Thoracic aorta (tissue), 2 donors: ENCODE measurements at regions not wholly inside any gene's neighbourhood (a gene's known extent, or its start where the extent isn't known, plus 50 kb on each side); places are given as distances from the start of the nearest gene placed in this dataset.

Experiments used
- ATAC-seq: fragments of 150-250 bp; one replicate; pipeline ENCODE4 v1.8.0; 2017; ENCODE audit warnings: low read depth; ENCODE audit not compliant: insufficient number of reproducible peaks, low FRiP score
- DNase-seq: peaks from one replicate; pipeline ENCODE4 v3.0.0-alpha.2; 2020; ENCODE audit warnings: low spot score
- H3K27ac ChIP-seq, 2 donors: fragments of 200-600 bp; sonication (generic); 1 replicate in 1 of 2; 2 replicates in 1 of 2; pipeline ENCODE4 v1.5.1; 2016; ENCODE audit warnings: mild to moderate bottlenecking in 2 of 2, moderate library complexity in 2 of 2
- H3K27me3 ChIP-seq: fragments of 200-600 bp; sonication (generic); replicated peaks from 2 replicates; pipeline ENCODE4 v1.6.0; 2016; ENCODE audit warnings: mild to moderate bottlenecking; ENCODE audit not compliant: insufficient read depth
- H3K36me3 ChIP-seq: fragments of 200-600 bp; sonication (generic); one replicate; pipeline ENCODE4 v1.5.1; 2016
- H3K4me1 ChIP-seq, 2 donors: fragments of 200-600 bp; sonication (generic); 1 replicate in 1 of 2; 2 replicates in 1 of 2; pipeline versions ENCODE4 v1.5.1 to v1.6.0; 2016; ENCODE audit warnings: low read depth in 2 of 2, mild to moderate bottlenecking in 1 of 2; ENCODE audit not compliant: control insufficient read depth in 1 of 2
- H3K4me3 ChIP-seq: fragments of 200-600 bp; sonication (generic); 2 replicates; pipeline ENCODE4 v1.5.1; 2016; ENCODE audit warnings: mild to moderate bottlenecking
- H3K9me3 ChIP-seq: fragments of 200-600 bp; sonication (generic); 2 replicates; pipeline ENCODE4 v1.5.1; 2016
- TF ChIP-seq, protein P1 (sequence below): fragments of 200-600 bp; sonication (generic); IDR thresholded peaks from one replicate; pipeline ENCODE4 v1.5.1; 2019; ENCODE audit warnings: antibody characterized with exemption

DNA sequence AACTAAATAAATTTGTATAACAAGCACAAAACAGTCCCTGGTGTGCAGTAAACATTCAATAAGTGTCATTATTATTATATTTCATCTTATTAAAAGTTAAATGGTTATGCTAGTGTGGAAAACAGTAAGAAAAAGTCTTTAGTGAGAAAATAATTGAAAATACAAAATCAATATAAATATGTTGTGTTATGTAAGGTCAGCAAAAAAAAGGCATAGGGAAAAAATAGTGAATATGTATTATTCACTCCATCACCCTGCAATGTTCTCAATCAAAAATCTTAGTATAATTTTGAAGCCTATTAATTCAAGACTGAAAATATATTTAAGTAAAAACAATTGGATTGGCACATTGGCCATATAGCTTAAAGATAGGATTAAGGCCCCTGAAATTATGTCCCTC lies 63.3 kb upstream of the KCNMB2 start:
- no peaks in the 10 kb centered on the region for H3K27me3 ChIP-seq
- no peaks in the 10 kb centered on the region for H3K9me3 ChIP-seq
- no peaks in the 10 kb centered on the region for H3K4me1 ChIP-seq
- no peak overlapping the region for H3K4me3 ChIP-seq
- no peaks in the 10 kb centered on the region for H3K36me3 ChIP-seq
- no peak for ATAC-seq
- DNase-seq: no peak
- H3K27ac ChIP-seq: no peak overlapping the region
- TF ChIP-seq, protein P1, sequence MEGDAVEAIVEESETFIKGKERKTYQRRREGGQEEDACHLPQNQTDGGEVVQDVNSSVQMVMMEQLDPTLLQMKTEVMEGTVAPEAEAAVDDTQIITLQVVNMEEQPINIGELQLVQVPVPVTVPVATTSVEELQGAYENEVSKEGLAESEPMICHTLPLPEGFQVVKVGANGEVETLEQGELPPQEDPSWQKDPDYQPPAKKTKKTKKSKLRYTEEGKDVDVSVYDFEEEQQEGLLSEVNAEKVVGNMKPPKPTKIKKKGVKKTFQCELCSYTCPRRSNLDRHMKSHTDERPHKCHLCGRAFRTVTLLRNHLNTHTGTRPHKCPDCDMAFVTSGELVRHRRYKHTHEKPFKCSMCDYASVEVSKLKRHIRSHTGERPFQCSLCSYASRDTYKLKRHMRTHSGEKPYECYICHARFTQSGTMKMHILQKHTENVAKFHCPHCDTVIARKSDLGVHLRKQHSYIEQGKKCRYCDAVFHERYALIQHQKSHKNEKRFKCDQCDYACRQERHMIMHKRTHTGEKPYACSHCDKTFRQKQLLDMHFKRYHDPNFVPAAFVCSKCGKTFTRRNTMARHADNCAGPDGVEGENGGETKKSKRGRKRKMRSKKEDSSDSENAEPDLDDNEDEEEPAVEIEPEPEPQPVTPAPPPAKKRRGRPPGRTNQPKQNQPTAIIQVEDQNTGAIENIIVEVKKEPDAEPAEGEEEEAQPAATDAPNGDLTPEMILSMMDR: no peak

DNA sequence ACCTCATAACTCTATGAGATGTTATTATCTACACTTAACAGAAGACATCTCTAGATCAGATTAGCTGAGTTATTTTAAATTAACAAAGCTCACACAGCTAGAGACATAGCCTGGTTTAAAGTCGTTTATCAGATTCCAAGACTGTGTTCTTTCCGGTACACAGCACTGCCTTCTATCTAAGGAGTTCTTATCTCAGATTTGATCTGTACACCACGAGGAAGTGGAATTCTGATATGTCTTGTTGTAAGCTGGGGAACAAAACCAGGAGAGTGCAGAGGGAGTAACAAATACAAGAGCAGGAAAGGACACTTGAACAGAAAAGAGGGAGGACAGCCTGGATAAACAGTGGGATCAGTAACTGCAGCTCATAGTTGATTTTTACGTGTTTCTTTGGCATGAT lies 61.7 kb upstream of the KCNMB2 start:
- Histone ChIP-seq H3K4me3 (no peak overlapping the region), H3K27me3 (no peaks in the 10 kb centered on the region), H3K27ac (no peak overlapping the region), H3K36me3 (no peaks in the 10 kb centered on the region), H3K9me3 (no peaks in the 10 kb centered on the region), H3K4me1 (no peaks in the 10 kb centered on the region)
- DNase-seq (no peak), ATAC-seq (no peak)
- TF ChIP-seq, protein P1: no peak

DNA sequence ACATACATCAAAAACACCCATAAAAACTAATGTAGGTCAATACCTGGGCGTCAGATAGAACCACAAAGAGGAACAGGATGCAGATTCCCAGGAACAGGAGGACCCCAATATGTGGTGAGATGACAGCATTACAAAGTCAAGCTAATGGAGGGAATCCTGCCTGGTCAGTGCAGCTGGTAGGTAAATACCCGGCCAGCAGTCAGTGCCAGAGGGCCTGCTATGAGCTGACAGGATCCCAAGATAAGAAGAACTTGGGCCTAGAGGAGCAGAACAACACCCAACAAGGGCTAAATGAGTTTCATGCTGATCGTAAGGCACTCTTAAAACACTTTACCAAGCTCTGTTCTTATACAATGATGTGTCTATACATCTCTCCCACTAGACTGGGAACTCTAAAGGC lies 61.2 kb upstream of the KCNMB2 start:
- no peaks in the 10 kb centered on the region for H3K9me3 ChIP-seq
- H3K27ac ChIP-seq: no peak overlapping the region
- no peak for ATAC-seq
- no peaks in the 10 kb centered on the region for H3K4me1 ChIP-seq
- TF ChIP-seq, protein P1: no peak
- H3K36me3 ChIP-seq: no peaks in the 10 kb centered on the region
- no peak overlapping the region for H3K4me3 ChIP-seq
- DNase-seq: no peak
- H3K27me3 ChIP-seq: no peaks in the 10 kb centered on the region

DNA sequence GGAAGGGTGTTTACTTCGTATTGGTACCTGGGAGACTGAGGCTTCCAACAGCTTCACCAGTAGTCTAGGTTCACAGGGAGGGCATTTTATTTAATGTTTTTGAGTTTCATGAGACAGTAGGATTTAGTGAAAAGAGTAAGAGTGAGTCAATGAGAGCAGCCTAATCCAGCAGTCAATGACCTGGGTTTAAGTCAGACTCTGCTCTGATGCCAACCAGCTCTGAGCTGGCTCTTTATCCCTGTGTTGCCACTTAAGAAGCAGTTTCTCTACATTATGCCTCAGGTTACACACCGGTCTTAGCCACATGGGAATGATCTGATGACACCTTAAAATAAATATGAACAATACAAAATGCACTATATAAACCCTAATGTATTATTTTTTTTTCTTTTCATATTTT lies 59.4 kb upstream of the KCNMB2 start:
- H3K4me1 ChIP-seq: no peaks in the 10 kb centered on the region
- H3K27me3 ChIP-seq: no peaks in the 10 kb centered on the region
- DNase-seq: no peak
- no peak overlapping the region for H3K4me3 ChIP-seq
- ATAC-seq: no peak
- TF ChIP-seq, protein P1: no peak
- no peak overlapping the region for H3K27ac ChIP-seq
- no peaks in the 10 kb centered on the region for H3K36me3 ChIP-seq
- H3K9me3 ChIP-seq: no peaks in the 10 kb centered on the region

- Histone ChIP-seq H3K27ac (no peak overlapping the region), H3K36me3 (no peaks in the 10 kb centered on the region), H3K4me3 (no peak overlapping the region), H3K9me3 (no peaks in the 10 kb centered on the region), H3K27me3 (no peaks in the 10 kb centered on the region), H3K4me1 (no peaks in the 10 kb centered on the region)
- ATAC-seq (no peak), DNase-seq (no peak)
- TF ChIP-seq, protein P1: no peak
These were observed 56.8 kb upstream of the KCNMB2 start for GRCh38 chr3:178479446-178479845.
